Ishikawa (cell line): ENCODE measurements at regions not wholly inside any gene's neighbourhood (a gene's known extent, or its start where the extent isn't known, plus 50 kb on each side); places are given as distances from the start of the nearest gene placed in this dataset.

Source experiments
- CEBPB ChIP-seq: IDR thresholded peaks from 2 replicates; pipeline ENCODE4 v1.6.1; 2012
- CREB1 ChIP-seq: IDR thresholded peaks from 2 replicates; pipeline ENCODE4 v1.6.1; 2012; ENCODE audit warnings: low read depth
- EGR1 ChIP-seq: IDR thresholded peaks from 2 replicates; pipeline ENCODE4 v1.6.1; 2012
- EP300 ChIP-seq: IDR thresholded peaks from 2 replicates; pipeline ENCODE4 v1.6.1; 2012; ENCODE audit warnings: borderline replicate concordance
- FOXM1 ChIP-seq: IDR thresholded peaks from 2 replicates; pipeline ENCODE4 v1.6.1; 2012; ENCODE audit warnings: low read depth, borderline replicate concordance
- NFIC ChIP-seq: IDR thresholded peaks from 2 replicates; pipeline ENCODE4 v1.6.1; 2012
- RAD21 ChIP-seq: IDR thresholded peaks from 2 replicates; pipeline ENCODE4 v1.6.1; 2012; ENCODE audit warnings: low read depth
- TAF1 ChIP-seq: IDR thresholded peaks from 2 replicates; pipeline ENCODE4 v1.6.1; 2012; ENCODE audit warnings: low read depth, mild to moderate bottlenecking
- TCF12 ChIP-seq: IDR thresholded peaks from 2 replicates; pipeline ENCODE4 v1.6.1; 2012; ENCODE audit warnings: low read depth
- TEAD4 ChIP-seq: IDR thresholded peaks from 2 replicates; pipeline ENCODE4 v1.6.1; 2012
- YY1 ChIP-seq: IDR thresholded peaks from 2 replicates; pipeline ENCODE4 v1.6.1; 2012; ENCODE audit warnings: low read depth
- ZBTB7A ChIP-seq: IDR thresholded peaks from 2 replicates; pipeline ENCODE4 v1.6.1; 2012; ENCODE audit warnings: low read depth
- TF ChIP-seq, protein P1 (sequence below): IDR thresholded peaks from 2 replicates; pipeline ENCODE4 v1.6.1; 2012
- TF ChIP-seq, protein P2 (sequence below): IDR thresholded peaks from 2 replicates; pipeline ENCODE4 v1.6.1; 2012
- TF ChIP-seq, protein P3 (sequence below): IDR thresholded peaks from 2 replicates; pipeline ENCODE4 v1.6.1; 2012; ENCODE audit warnings: low read depth, mild to moderate bottlenecking

DNA sequence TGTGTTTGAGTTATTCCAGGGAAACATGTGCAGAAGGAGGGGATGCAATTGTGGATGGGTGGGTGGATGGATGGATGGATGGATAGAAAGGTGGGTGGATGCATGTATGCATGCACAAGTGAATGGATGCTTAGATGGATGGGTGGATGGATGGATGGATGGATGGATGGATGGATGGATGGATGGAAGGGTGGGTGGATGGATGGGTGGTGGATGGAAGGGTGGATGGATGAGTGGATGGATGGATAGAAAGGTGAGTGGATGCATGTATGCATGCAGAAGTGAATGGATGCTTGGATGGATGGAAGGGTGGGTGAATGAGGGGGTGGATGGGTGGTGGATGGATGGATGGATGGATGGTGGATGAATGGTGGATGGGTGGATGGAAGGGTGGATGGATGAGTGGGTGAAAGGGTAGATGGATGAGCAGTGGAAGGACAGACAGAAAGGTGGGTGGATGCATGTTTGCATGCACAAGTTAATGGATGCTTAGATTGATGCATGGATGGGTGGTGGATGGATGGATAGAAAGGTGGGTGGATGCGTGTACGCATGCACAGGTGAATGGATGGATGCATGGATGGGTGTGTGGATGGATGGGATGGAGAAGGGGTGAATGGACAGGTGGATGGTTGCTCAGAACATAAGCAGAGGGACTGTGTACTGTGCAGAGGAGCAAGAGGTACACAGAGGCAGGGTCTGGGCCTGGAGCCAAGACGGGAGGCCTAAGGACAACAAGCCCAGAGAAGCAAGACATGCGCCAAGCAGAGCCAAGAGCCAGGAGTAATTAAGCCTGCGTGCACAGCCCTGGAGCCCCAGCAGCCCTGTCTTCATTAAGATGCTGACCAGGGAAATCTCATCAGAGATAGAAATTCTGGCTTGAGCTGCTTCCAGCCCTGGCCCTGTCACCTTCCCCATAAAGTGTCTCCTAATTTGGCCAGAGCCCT is 84.6 kb upstream of the PPP1R26 start:
- no peak for TF ChIP-seq RAD21
- no peak for TF ChIP-seq ZBTB7A
- no peak for TF ChIP-seq FOXM1
- no peak for TF ChIP-seq YY1
- TF ChIP-seq TAF1: no peak
- no peak for TF ChIP-seq CREB1
- TF ChIP-seq, protein P1, sequence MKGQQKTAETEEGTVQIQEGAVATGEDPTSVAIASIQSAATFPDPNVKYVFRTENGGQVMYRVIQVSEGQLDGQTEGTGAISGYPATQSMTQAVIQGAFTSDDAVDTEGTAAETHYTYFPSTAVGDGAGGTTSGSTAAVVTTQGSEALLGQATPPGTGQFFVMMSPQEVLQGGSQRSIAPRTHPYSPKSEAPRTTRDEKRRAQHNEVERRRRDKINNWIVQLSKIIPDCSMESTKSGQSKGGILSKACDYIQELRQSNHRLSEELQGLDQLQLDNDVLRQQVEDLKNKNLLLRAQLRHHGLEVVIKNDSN: no peak
- TF ChIP-seq TCF12: no peak
- TF ChIP-seq EP300: no peak
- TF ChIP-seq, protein P2, sequence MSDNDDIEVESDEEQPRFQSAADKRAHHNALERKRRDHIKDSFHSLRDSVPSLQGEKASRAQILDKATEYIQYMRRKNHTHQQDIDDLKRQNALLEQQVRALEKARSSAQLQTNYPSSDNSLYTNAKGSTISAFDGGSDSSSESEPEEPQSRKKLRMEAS: no peak

DNA sequence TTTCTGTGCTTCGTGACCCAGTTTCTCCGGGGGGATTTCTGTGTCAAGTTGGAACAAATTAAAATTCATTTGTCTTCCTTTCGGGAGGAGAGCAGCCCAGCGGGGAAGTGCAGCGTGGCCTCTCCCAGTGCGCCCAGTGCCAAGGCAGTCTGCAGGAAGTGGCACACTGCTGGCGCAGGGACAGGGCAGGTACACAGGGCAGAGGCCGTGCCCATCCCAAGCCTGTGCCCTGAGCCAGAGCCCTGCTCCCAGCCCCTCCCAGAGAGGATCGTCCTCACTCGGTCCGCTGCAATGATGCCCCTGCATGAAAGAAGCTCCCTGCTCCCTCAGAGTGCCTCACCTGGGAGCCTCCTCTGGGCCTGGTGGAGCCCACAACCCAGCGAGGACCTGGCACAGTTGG is 82.4 kb upstream of the PPP1R26 start:
- TF ChIP-seq YY1: no peak
- no peak for TF ChIP-seq FOXM1
- TF ChIP-seq, protein P3, sequence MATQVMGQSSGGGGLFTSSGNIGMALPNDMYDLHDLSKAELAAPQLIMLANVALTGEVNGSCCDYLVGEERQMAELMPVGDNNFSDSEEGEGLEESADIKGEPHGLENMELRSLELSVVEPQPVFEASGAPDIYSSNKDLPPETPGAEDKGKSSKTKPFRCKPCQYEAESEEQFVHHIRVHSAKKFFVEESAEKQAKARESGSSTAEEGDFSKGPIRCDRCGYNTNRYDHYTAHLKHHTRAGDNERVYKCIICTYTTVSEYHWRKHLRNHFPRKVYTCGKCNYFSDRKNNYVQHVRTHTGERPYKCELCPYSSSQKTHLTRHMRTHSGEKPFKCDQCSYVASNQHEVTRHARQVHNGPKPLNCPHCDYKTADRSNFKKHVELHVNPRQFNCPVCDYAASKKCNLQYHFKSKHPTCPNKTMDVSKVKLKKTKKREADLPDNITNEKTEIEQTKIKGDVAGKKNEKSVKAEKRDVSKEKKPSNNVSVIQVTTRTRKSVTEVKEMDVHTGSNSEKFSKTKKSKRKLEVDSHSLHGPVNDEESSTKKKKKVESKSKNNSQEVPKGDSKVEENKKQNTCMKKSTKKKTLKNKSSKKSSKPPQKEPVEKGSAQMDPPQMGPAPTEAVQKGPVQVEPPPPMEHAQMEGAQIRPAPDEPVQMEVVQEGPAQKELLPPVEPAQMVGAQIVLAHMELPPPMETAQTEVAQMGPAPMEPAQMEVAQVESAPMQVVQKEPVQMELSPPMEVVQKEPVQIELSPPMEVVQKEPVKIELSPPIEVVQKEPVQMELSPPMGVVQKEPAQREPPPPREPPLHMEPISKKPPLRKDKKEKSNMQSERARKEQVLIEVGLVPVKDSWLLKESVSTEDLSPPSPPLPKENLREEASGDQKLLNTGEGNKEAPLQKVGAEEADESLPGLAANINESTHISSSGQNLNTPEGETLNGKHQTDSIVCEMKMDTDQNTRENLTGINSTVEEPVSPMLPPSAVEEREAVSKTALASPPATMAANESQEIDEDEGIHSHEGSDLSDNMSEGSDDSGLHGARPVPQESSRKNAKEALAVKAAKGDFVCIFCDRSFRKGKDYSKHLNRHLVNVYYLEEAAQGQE: no peak
- TF ChIP-seq, protein P2: no peak
- no peak for TF ChIP-seq CEBPB
- TF ChIP-seq EGR1: no peak
- no peak for TF ChIP-seq TAF1
- TF ChIP-seq EP300: no peak
- no peak for TF ChIP-seq RAD21
- no peak for TF ChIP-seq TCF12
- TF ChIP-seq CREB1: no peak
- TF ChIP-seq, protein P1: no peak
- TF ChIP-seq NFIC: no peak

DNA sequence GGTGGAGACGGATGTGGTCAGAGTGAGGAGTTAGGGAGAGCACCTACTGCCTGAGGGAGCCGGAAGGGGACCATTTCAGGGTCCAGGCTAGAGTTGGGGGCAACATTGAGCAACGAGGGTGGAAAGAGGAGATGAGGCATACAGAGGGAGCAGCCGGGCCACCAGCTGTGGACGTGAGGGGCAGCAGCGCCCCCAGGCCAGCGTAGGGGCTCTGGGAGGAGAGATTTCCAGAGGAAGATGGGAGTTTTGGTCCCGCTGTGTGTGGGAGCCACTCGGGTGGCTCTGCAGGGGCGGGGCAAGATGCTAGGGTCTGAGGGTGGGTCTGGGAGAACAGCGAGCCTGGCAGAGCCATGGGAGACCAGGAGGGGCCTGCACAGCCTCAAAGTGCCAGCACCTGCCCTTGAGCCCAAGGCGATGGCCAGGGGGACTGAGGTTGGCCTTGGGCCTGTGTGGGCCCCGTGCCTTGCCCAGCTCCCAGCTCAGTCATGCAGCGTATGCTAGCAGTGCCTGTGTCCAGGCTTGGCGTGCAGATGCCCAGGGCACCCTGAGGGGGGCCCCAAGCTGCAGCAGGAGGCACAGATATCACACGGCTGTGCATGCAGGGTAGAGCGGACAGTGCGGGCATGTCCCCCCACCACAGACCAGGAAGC is 80.5 kb upstream of the PPP1R26 start:
- TF ChIP-seq TAF1 (no peak), CEBPB (no peak), FOXM1 (no peak), YY1 (no peak), TEAD4 (no peak), RAD21 (no peak), EGR1 (no peak), NFIC (no peak), TCF12 (no peak), CREB1 (no peak)
- TF ChIP-seq, protein P3: no peak

DNA sequence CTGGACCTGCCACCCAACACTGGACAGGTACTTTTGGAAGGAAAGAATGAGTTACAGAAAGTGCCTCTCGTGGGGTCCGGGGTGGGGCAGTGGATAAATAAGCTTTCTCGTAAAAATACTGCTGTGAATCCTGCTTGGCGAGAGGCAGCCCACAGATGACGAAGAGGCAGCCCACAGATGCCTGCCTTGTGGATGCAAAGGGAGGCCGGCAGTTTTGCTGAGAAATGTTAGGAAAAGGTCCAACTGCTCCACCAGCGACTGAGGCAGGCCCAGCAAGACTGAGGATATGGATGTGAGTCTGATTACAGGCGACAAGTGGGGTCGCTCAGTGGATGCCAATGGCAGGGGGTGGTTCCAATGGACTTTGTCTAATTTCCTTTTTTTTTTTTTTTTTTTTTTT is 79.1 kb upstream of the PPP1R26 start:
- TF ChIP-seq, protein P3: no peak
- TF ChIP-seq RAD21: no peak
- TF ChIP-seq EP300: no peak
- TF ChIP-seq YY1: no peak
- TF ChIP-seq TCF12: no peak
- no peak for TF ChIP-seq CREB1
- no peak for TF ChIP-seq TEAD4
- TF ChIP-seq, protein P2: no peak
- TF ChIP-seq TAF1: no peak
- no peak for TF ChIP-seq CEBPB
- no peak for TF ChIP-seq ZBTB7A
- TF ChIP-seq, protein P1: no peak
- TF ChIP-seq FOXM1: no peak
- no peak for TF ChIP-seq EGR1
- no peak for TF ChIP-seq NFIC
